Heart right ventricle (tissue), 16 donors: ENCODE measurements at regions not wholly inside any gene's neighbourhood (a gene's known extent, or its start where the extent isn't known, plus 50 kb on each side); places are given as distances from the start of the nearest gene placed in this dataset.
"Not testable (repeated sequence)": the region's sequence is repeated elsewhere in the genome, so short reads cannot be mapped to it uniquely, and the experiment has no call there.

Experiments used
- ATAC-seq, 8 donors: fragments of 200-7000 bp; cut with Tn5 transposase; one replicate each; pipeline ENCODE4 v1.9.1; 2020; ENCODE audit warnings: mild to moderate bottlenecking in 8 of 8, moderate library complexity in 8 of 8, moderate number of reproducible peaks in 1 of 8
- DNase-seq, 2 donors: peaks; one replicate each; pipeline ENCODE4 v3.0.0-alpha.2; 2020
- H3K27ac ChIP-seq, 10 donors: fragments of 200-600 bp; sonication (generic) in 2 of 10; one replicate each; pipeline versions ENCODE4 v1.5.0 to v1.8.0; 2020 to 2022; ENCODE audit warnings: mild to moderate bottlenecking in 3 of 10
- H3K27me3 ChIP-seq, 7 donors: fragments of 200-600 bp; one replicate each; pipeline ENCODE4 v1.8.0; 2021 to 2022; ENCODE audit warnings: mild to moderate bottlenecking in 2 of 7
- H3K36me3 ChIP-seq, 9 donors: fragments of 200-600 bp; sonication (generic) in 1 of 9; one replicate each; pipeline versions ENCODE4 v1.5.0 to v1.8.0; 2020 to 2022; ENCODE audit warnings: mild to moderate bottlenecking in 2 of 9
- H3K4me1 ChIP-seq, 9 donors: fragments of 200-600 bp; sonication (generic) in 1 of 9; one replicate each; pipeline versions ENCODE4 v1.5.0 to v1.8.0; 2020 to 2022; ENCODE audit warnings: mild to moderate bottlenecking in 4 of 9
- H3K4me3 ChIP-seq, 10 donors: fragments of 200-600 bp; sonication (generic) in 2 of 10; one replicate each; pipeline versions ENCODE4 v1.5.0 to v1.8.0; 2020 to 2022; ENCODE audit warnings: mild to moderate bottlenecking in 7 of 10, moderate library complexity in 2 of 10
- H3K9me3 ChIP-seq, 11 donors: fragments of 200-600 bp in 10 of 11; sonication (generic) in 2 of 11; one replicate each; pipeline versions ENCODE4 v1.5.0 to v1.8.0; 2013 to 2022; ENCODE audit warnings: mild to moderate bottlenecking in 2 of 11, control low read depth in 1 of 11, moderate library complexity in 1 of 11
- WGBS, 2 donors: extraction: QIAGEN DNeasy Blood & Tissue Kit; methylation state at CpG; one replicate each; pipeline ENCODE4 v1.1.7; 2013; ENCODE audit warnings: inconsistent platforms in 1 of 2; 5-methylcytosine and 5-hydroxymethylcytosine counted together
- intact Hi-C, 10 donors: fragments of 100-400 bp; cut with DNase I; formaldehyde crosslinking; loops; one replicate each; pipeline versions ENCODE4 v1.11.1 to v1.14.2; 2022
- TF ChIP-seq, protein P1 (sequence below), 9 donors: fragments of 200-600 bp; sonication (generic) in 2 of 9; IDR thresholded peaks; one replicate each; pipeline versions ENCODE4 v1.5.0 to v1.8.0; 2021 to 2022; ENCODE audit warnings: antibody characterized with exemption in 9 of 9, mild to moderate bottlenecking in 5 of 9, moderate library complexity in 1 of 9
- donor health status: Arrhythmogenic right ventricular cardiomyopathy.
- donor health status: ischemic (EF 13 %, LVEDD 7.1; RV severe dilation, severe dysfunction).
- donor health status: healthy with polysubstance abuse.
- donor health status: DM: no; HTN: yes; CAD: no.
- donor health status: DM: no; HTN: no; CAD: no.
- donor health status: ischemic (EF 25% LVEDD 6.9; RV normal size, moderate dysfunction).
- donor health status: ischemic (EF 25% LVEDD 5.7; RV mildly dilated, moderate dysfunction).
- donor health status: healthy.
- donor health status: DM: yes; HTN: yes; CAD: no.
- donor health status: Ischemic cardiomyopathy.
- donor health status: ischemic (EF 35%, LVEDD 5.7; RV mildly dilated, moderate dysfunction).
- donor health status: nonischemic (EF 11% LVEDD 7.7; RV severe dilation, severe dysfunction).
- donor health status: DM: yes; HTN: yes; CAD: no.
- donor health status: PGD.
- donor health status: ischemic (EF 29% LVEDD 5.4; RV normal size, mild dysfunction).
- donor health status: nonischemic (EF 23%, LVEDD 6.1; RV moderate dilation, normal function).

DNA sequence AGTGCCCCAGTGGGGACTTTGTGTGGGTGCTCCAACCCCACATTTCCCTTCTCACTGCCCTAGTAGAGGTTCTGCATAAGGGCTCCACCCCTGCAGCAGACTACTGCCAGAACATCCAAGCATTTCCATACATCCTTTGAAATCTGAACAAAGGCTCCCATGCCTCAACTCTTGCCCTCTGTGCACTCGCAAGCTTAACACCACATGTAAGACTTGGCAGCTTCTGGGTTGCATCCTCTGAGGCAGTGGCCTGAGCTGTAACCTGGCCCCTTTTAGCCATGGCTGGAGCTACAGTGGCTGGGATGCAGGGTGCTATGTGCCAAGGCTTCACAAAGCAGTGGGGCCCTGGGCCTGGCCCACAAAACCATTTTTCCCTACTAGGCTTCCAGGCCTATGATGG lies 128.9 kb downstream of the TYW3 start:
- ATAC-seq (no peak), DNase-seq (no peak)
- 75 to 85% methylated on average over 1 of the region's 1 CpG for WGBS, 2 donors

DNA sequence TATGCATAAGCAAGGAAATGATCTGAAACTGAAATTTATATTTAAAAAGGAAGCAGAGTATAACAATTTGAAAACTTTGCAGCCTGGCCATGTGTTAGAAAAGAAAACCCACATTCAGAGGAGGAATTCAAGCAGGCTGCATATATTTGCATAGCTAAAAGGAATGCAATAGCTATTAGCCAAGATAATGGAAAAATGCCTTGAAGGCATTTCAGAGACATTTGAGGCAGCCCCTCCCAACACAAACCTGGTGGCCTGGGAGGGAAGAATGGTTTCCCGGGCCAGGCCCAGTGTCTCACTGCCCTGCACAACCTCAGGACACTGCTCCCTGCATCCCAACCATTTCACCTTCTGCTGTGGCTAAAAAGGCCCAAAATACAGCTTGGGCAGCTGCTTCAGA lies 136.8 kb downstream of the TYW3 start:
- Histone ChIP-seq H3K27me3 (no peaks in the 10 kb centered on the region), H3K4me1 (no peaks in the 10 kb centered on the region), H3K9me3 (peaks cover 0 to 72% (median 10%) of the 10 kb centered on the region in 11 donors), H3K4me3 (no peak overlapping the region), H3K27ac (no peak overlapping the region), H3K36me3 (no peaks in the 10 kb centered on the region)
- WGBS, 2 donors = 50 to 81% methylated on average over 1 of the region's 1 CpG
- TF ChIP-seq, protein P1, sequence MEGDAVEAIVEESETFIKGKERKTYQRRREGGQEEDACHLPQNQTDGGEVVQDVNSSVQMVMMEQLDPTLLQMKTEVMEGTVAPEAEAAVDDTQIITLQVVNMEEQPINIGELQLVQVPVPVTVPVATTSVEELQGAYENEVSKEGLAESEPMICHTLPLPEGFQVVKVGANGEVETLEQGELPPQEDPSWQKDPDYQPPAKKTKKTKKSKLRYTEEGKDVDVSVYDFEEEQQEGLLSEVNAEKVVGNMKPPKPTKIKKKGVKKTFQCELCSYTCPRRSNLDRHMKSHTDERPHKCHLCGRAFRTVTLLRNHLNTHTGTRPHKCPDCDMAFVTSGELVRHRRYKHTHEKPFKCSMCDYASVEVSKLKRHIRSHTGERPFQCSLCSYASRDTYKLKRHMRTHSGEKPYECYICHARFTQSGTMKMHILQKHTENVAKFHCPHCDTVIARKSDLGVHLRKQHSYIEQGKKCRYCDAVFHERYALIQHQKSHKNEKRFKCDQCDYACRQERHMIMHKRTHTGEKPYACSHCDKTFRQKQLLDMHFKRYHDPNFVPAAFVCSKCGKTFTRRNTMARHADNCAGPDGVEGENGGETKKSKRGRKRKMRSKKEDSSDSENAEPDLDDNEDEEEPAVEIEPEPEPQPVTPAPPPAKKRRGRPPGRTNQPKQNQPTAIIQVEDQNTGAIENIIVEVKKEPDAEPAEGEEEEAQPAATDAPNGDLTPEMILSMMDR (IDR thresholded peaks at IDR 0.05) = no peak
- DNase-seq = no peak
- no peak for ATAC-seq
- intact Hi-C loops = no loop called here

More for the DNA sequence above, 128.9 kb downstream of the TYW3 start:
- no peak overlapping the region for H3K27ac ChIP-seq
- intact Hi-C loops = no loop called here
- no peak overlapping the region for H3K4me3 ChIP-seq
- TF ChIP-seq, protein P1 (IDR thresholded peaks at IDR 0.05) = no peak
- H3K36me3 ChIP-seq = no peaks in the 10 kb centered on the region
- H3K4me1 ChIP-seq = no peaks in the 10 kb centered on the region
- no peaks in the 10 kb centered on the region for H3K27me3 ChIP-seq
- peaks cover 0 to 42% (median 9%) of the 10 kb centered on the region in 11 donors for H3K9me3 ChIP-seq

DNA sequence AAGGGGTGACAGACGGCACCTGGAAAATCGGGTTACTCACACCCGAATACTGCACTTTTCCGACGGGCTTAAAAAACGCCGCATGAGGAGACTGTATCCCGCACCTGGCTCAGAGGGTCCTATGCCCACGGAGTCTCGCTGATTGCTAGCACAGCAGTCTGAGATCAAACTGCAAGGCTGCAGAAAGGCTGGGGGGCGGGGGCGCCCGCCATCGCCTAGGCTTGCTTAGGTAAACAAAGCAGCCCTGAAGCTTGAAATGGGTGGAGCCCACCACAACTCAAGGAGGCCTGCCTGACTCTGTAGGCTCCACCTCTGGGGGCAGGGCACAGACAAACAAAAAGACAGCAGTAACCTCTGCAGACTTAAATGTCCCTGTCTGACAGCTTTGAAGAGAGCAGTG lies 144.4 kb downstream of the TYW3 start:
- H3K36me3 ChIP-seq, DNase-seq, H3K4me3 ChIP-seq, ATAC-seq, intact Hi-C loops, H3K27ac ChIP-seq, H3K27me3 ChIP-seq, H3K4me1 ChIP-seq: not testable (repeated sequence)
- peaks cover 0 to 30% (median 0%) of the 10 kb centered on the region in 11 donors for H3K9me3 ChIP-seq
- 84 to 85% methylated on average over 14 of the region's 14 CpGs for WGBS, 2 donors

DNA sequence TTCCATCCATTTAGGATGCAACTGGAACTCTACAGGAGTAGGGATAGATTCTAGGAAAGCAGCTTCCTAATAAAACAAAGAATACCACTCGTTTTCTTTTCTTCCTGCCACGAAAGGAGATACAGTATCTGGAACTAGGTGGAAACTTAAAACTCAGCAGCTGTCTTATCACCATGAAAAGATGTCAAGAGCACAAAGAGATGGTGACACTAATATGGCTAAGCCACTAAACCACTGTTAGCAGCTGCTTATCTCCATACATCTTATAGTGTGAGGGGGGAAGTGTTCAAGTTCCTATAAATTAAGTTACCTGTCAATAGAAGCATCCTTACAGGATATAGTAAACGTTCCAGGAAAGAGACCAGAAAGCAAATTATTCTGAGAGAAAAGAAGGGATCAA lies 162.5 kb downstream of the TYW3 start:
- WGBS, 2 donors = 38 to 40% methylated on average over 3 of the region's 3 CpGs
- Histone ChIP-seq H3K36me3 (no peaks in the 10 kb centered on the region), H3K4me3 (no peak overlapping the region), H3K27ac (no peak overlapping the region), H3K4me1 (no peaks in the 10 kb centered on the region), H3K27me3 (no peaks in the 10 kb centered on the region), H3K9me3 (peaks cover 0 to 32% (median 0%) of the 10 kb centered on the region in 11 donors)
- ATAC-seq = no peak
- no peak for DNase-seq
- TF ChIP-seq, protein P1 (IDR thresholded peaks at IDR 0.05) = no peak
- intact Hi-C loops = no loop called here

DNA sequence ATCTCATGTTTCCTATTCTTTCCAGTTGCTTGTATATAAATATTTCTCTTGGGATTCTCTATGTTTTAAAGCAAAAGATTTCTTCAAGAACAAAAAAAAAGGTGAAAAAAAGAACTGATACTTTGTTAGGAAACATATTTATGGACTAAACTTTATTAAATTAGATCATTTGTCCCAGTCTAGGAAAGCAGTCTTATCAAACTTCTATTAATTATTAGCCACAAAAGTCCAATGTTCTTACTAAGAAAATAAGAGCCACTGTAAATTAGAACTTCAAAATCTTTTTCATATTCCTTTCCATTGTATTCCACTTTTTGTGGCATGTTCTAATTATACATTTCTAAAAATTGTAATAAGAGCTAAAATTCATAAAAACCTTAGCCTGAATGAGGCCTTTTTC lies 175.2 kb downstream of the TYW3 start:
- DNase-seq (no peak), ATAC-seq (no peak)
- no peaks in the 10 kb centered on the region for H3K4me1 ChIP-seq
- H3K9me3 ChIP-seq = peaks cover 0 to 10% (median 0%) of the 10 kb centered on the region in 11 donors
- TF ChIP-seq, protein P1 (IDR thresholded peaks at IDR 0.05) = no peak
- H3K4me3 ChIP-seq = no peak overlapping the region
- no peak overlapping the region for H3K27ac ChIP-seq
- intact Hi-C loops = no loop called here
- no peaks in the 10 kb centered on the region for H3K36me3 ChIP-seq
- no peaks in the 10 kb centered on the region for H3K27me3 ChIP-seq
